Osteoblast (primary cell): ENCODE measurements at regions not wholly inside any gene's neighbourhood (a gene's known extent, or its start where the extent isn't known, plus 50 kb on each side); places are given as distances from the start of the nearest gene placed in this dataset.

Experiments
- DNase-seq: peaks from one replicate; pipeline ENCODE4 v3.0.0; 2011; ENCODE audit warnings: low spot score, mixed read lengths; ENCODE audit not compliant: insufficient read length; ENCODE audit errors: missing footprints
- H2AFZ ChIP-seq: 2 replicates; pipeline ENCODE4 v1.6.0; 2011; ENCODE audit warnings: mild to moderate bottlenecking, low read length
- H3K27ac ChIP-seq: 2 replicates; pipeline ENCODE4 v1.5.1; 2011; ENCODE audit warnings: mild to moderate bottlenecking, low read depth, low read length, moderate library complexity
- H3K27me3 ChIP-seq: 2 replicates; pipeline ENCODE4 v1.6.0; 2012; ENCODE audit warnings: mild to moderate bottlenecking, control low read depth, inconsistent platforms, low read length, moderate library complexity; ENCODE audit not compliant: insufficient read depth
- H3K36me3 ChIP-seq: 2 replicates; pipeline ENCODE4 v1.5.1; 2011; ENCODE audit warnings: mild to moderate bottlenecking, low read length, control low read depth, moderate library complexity; ENCODE audit not compliant: insufficient read depth
- H3K4me1 ChIP-seq: 2 replicates; pipeline ENCODE4 v1.5.1; 2011; ENCODE audit warnings: mild to moderate bottlenecking, low read length, control low read depth, moderate library complexity; ENCODE audit not compliant: insufficient read depth
- H3K4me2 ChIP-seq: 2 replicates; pipeline ENCODE4 v1.6.0; 2011; ENCODE audit warnings: mild to moderate bottlenecking, low read length; ENCODE audit not compliant: insufficient read depth
- H3K4me3 ChIP-seq: fragments of 200-600 bp; sonication (generic); 3 replicates; pipeline ENCODE4 v1.5.1; 2012; ENCODE audit warnings: mild to moderate bottlenecking, low read length, inconsistent platforms; ENCODE audit not compliant: insufficient read depth
- H3K79me2 ChIP-seq: 2 replicates; pipeline ENCODE4 v1.6.0; 2012; ENCODE audit warnings: mild to moderate bottlenecking, low read length, control low read depth, inconsistent platforms; ENCODE audit not compliant: insufficient read depth
- H3K9me3 ChIP-seq: 2 replicates; pipeline ENCODE4 v1.5.1; 2011; ENCODE audit warnings: low read depth, low read length, control low read depth
- H4K20me1 ChIP-seq: 2 replicates; pipeline ENCODE4 v1.6.0; 2012; ENCODE audit warnings: mild to moderate bottlenecking, low read length, control low read depth; ENCODE audit not compliant: insufficient read depth
- TF ChIP-seq, protein P1 (sequence below): IDR thresholded peaks from 2 replicates; pipeline ENCODE4 v1.5.1; 2011; ENCODE audit warnings: mild to moderate bottlenecking, low read depth, low read length, moderate library complexity; ENCODE audit errors: extremely low read depth

DNA sequence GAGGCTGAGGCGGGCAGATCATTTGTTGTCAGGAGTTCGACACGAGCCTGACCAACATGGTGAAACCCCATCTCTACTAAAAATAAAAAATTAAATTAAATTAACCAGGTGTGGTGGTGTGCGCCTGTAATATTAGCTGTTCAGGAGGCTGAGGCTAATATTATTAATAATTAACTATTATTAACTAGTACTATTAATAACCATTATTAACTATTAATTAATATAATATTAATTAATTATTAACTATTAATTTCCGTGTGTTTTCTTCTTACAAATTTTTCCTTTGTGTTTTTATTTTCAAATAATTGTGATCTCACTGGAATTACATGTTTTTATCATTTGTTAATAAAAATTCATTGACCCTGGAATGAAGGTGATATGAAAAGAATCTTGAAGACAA lies 557.4 kb upstream of the ADGRB3 start:
- Histone ChIP-seq H3K4me3 (no peak overlapping the region), H2AFZ (no peak overlapping the region), H3K4me2 (no peak overlapping the region), H3K27me3 (no peaks in the 10 kb centered on the region), H3K27ac (no peak overlapping the region), H3K4me1 (no peaks in the 10 kb centered on the region), H4K20me1 (no peaks in the 10 kb centered on the region), H3K9me3 (no peaks in the 10 kb centered on the region), H3K36me3 (no peaks in the 10 kb centered on the region), H3K79me2 (no peaks in the 10 kb centered on the region)
- no peak for DNase-seq
- TF ChIP-seq, protein P1, sequence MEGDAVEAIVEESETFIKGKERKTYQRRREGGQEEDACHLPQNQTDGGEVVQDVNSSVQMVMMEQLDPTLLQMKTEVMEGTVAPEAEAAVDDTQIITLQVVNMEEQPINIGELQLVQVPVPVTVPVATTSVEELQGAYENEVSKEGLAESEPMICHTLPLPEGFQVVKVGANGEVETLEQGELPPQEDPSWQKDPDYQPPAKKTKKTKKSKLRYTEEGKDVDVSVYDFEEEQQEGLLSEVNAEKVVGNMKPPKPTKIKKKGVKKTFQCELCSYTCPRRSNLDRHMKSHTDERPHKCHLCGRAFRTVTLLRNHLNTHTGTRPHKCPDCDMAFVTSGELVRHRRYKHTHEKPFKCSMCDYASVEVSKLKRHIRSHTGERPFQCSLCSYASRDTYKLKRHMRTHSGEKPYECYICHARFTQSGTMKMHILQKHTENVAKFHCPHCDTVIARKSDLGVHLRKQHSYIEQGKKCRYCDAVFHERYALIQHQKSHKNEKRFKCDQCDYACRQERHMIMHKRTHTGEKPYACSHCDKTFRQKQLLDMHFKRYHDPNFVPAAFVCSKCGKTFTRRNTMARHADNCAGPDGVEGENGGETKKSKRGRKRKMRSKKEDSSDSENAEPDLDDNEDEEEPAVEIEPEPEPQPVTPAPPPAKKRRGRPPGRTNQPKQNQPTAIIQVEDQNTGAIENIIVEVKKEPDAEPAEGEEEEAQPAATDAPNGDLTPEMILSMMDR = no peak

DNA sequence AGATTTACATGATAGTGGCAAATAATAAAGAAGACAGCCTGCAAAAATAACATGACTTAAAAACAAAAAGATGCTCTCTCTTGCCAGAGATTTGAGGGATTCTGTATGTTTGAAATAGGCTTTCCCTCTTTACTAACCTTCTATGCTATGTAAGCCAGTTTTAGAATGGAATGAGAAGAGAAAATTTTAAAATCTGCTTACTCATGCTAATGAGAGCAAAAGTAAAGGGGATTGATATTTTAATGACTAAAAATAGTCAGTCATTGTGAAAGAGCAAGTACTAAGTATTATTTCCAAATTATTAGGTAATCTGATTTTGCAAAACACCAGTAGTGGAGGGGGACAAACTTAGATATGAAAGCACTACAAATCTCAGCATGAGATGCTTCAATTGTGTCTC lies 563.3 kb upstream of the ADGRB3 start:
- Histone ChIP-seq H3K4me3 (no peak overlapping the region), H3K9me3 (no peaks in the 10 kb centered on the region), H3K27me3 (no peaks in the 10 kb centered on the region), H3K4me1 (no peaks in the 10 kb centered on the region), H3K79me2 (no peaks in the 10 kb centered on the region), H3K27ac (no peak overlapping the region), H2AFZ (no peak overlapping the region), H3K4me2 (no peak overlapping the region), H3K36me3 (no peaks in the 10 kb centered on the region), H4K20me1 (no peaks in the 10 kb centered on the region)
- no peak for DNase-seq
- TF ChIP-seq, protein P1 = no peak

GRCh38 chr6:68069921-68070710 lies 565.0 kb upstream of the ADGRB3 start:
- Histone ChIP-seq H3K4me1 (no peaks in the 10 kb centered on the region), H3K9me3 (no peaks in the 10 kb centered on the region), H3K4me3 (no peak overlapping the region), H3K4me2 (no peak overlapping the region), H3K36me3 (no peaks in the 10 kb centered on the region), H3K79me2 (no peaks in the 10 kb centered on the region), H3K27me3 (no peaks in the 10 kb centered on the region), H3K27ac (no peak overlapping the region), H4K20me1 (no peaks in the 10 kb centered on the region), H2AFZ (no peak overlapping the region)
- TF ChIP-seq, protein P1 = no peak
- no peak for DNase-seq

DNA sequence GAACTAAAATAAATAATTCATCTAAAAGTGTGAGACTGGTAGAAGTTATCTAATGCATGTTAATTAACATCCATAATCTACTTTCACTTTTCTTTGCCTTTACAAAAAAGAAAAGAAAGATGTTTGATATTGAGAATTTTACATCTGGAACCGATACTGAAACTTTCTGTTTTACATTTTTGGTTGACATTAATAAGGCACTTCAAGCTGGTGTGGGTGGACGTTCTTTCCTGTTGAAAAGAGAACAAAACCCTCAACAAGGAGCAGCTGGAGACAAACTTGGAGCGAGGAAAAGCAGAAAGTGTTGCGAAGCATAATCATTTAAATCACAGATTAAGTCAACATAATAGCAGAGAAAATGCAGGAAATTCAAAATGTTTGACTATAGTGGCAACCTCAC lies 575.2 kb upstream of the ADGRB3 start:
- no peaks in the 10 kb centered on the region for H3K27me3 ChIP-seq
- no peaks in the 10 kb centered on the region for H3K9me3 ChIP-seq
- H3K36me3 ChIP-seq = no peaks in the 10 kb centered on the region
- no peak overlapping the region for H3K4me3 ChIP-seq
- no peak overlapping the region for H2AFZ ChIP-seq
- no peak overlapping the region for H3K27ac ChIP-seq
- no peaks in the 10 kb centered on the region for H4K20me1 ChIP-seq
- TF ChIP-seq, protein P1 = no peak
- no peaks in the 10 kb centered on the region for H3K4me1 ChIP-seq
- DNase-seq = no peak
- H3K79me2 ChIP-seq = no peaks in the 10 kb centered on the region
- H3K4me2 ChIP-seq = no peak overlapping the region
